ENCODE measurements at regions not wholly inside any gene's neighbourhood (a gene's known extent, or its start where the extent isn't known, plus 50 kb on each side); places are given as distances from the start of the nearest gene placed in this dataset.

GRCh38 chr5:42066131-42066530 is 141.1 kb downstream of the FBXO4 start:
- no peaks in the 10 kb centered on the region for H3K4me1 ChIP-seq (ENCODE audit: insufficient read depth, low read length)
- no peak overlapping the region for H2BK12ac ChIP-seq (ENCODE audit: insufficient read length, low read depth, low read length)
- no peak overlapping the region for H3K4me2 ChIP-seq (ENCODE audit: insufficient read depth, insufficient read length, low read length)
- H3K27me3 ChIP-seq (ENCODE audit: insufficient read depth, low read length) = no peaks in the 10 kb centered on the region
- no peak overlapping the region for H3K14ac ChIP-seq (ENCODE audit: insufficient read depth, low read length)
- no peak overlapping the region for H2AK5ac ChIP-seq (ENCODE audit: insufficient read length, low read length)
- H3K4ac ChIP-seq (ENCODE audit: low read depth, low read length) = no peak overlapping the region
- WGBS (ENCODE audit: extremely low coverage, insufficient read length, low lambda C conversion rate) = no CpG with 5 or more reads among the region's 3 CpGs
- 0 out of 4 replicates have a peak, but pooled peaks cover 2 to 3% of the 10 kb centered on the region in 2 experiments for H3K4me1 Mint-ChIP-seq
- H2BK5ac ChIP-seq (ENCODE audit: insufficient read length, low read length) = no peak overlapping the region
- DNase-seq = no peak
- no peak overlapping the region for H3T11ph ChIP-seq (ENCODE audit: low read length)
- no peak overlapping the region for H3K4me3 Mint-ChIP-seq
- TF ChIP-seq CTCF (conservative IDR thresholded peaks at IDR 0.05) = no peak
- H3K23me2 ChIP-seq (ENCODE audit: insufficient read length, low read depth, low read length, poor library complexity, severe bottlenecking) = no peaks in the 10 kb centered on the region
- H4K91ac ChIP-seq (ENCODE audit: insufficient read length, low read depth, low read length) = no peak overlapping the region
- H2BK120ac ChIP-seq (ENCODE audit: low read depth, low read length, poor library complexity, severe bottlenecking) = no peak overlapping the region
- no peak overlapping the region for H4K8ac ChIP-seq (replicated peaks; ENCODE audit: insufficient read length, low read depth, low read length)
- H2AFZ ChIP-seq (ENCODE audit: low read length) = no peak overlapping the region
- no peak overlapping the region for H2BK20ac ChIP-seq (ENCODE audit: low read depth, low read length, poor library complexity, severe bottlenecking)
- H3K56ac ChIP-seq (ENCODE audit: insufficient read length, low read depth, low read length) = no peak overlapping the region
- H3K79me1 ChIP-seq (ENCODE audit: insufficient read depth, low read depth, low read length, poor library complexity, severe bottlenecking) = no peaks in the 10 kb centered on the region
- peaks cover 0 to 3% of the 10 kb centered on the region in 2 experiments; a peak in 1 of 5 replicates for H3K9me3 Mint-ChIP-seq
- H2BK15ac ChIP-seq (ENCODE audit: low read depth, low read length) = no peak overlapping the region
- H4K20me1 ChIP-seq (ENCODE audit: control insufficient read depth, insufficient read depth, insufficient read length) = no peaks in the 10 kb centered on the region
- H3K36me3 Mint-ChIP-seq (ENCODE audit: insufficient read depth in 1 of 3, low read depth in 3 of 3) = no peaks in the 10 kb centered on the region
- no peak overlapping the region for H3K18ac ChIP-seq (ENCODE audit: insufficient read length, low read depth, low read length)
- H3K27ac Mint-ChIP-seq = no peak overlapping the region
- H4K5ac ChIP-seq (ENCODE audit: insufficient read length, low read depth, low read length) = no peak overlapping the region
- no peaks in the 10 kb centered on the region for H3K9me3 ChIP-seq (ENCODE audit: control insufficient read depth, low read depth, low read length)
- no peak overlapping the region for H3K9ac ChIP-seq (ENCODE audit: extremely low read depth, insufficient read length, low read length)
- H3K79me2 ChIP-seq (ENCODE audit: insufficient read depth, low read length) = no peaks in the 10 kb centered on the region
- H3K27ac ChIP-seq (ENCODE audit: insufficient read length, low read depth, low read length) = no peak overlapping the region
- no peaks in the 10 kb centered on the region for H3K27me3 Mint-ChIP-seq (ENCODE audit: low read depth)
- H3K23ac ChIP-seq (ENCODE audit: insufficient read length, low read depth, low read length) = no peak overlapping the region
